WTC11 (cell line): ENCODE measurements at regions not wholly inside any gene's neighbourhood (a gene's known extent, or its start where the extent isn't known, plus 50 kb on each side); places are given as distances from the start of the nearest gene placed in this dataset.
"Not testable (repeated sequence)": the region's sequence is repeated elsewhere in the genome, so short reads cannot be mapped to it uniquely, and the experiment has no call there.

Experiments
- CREM ChIP-seq: sonication (generic); formaldehyde crosslinking; IDR thresholded peaks from 2 replicates; pipeline ENCODE4 v1.8.1; 2022; ENCODE audit warnings: mild to moderate bottlenecking, missing genetic modification reagents, moderate library complexity
- CTCF ChIP-seq: fragments of 200-600 bp; IDR thresholded peaks from 2 replicates; pipeline ENCODE4 v1.8.0; 2022; ENCODE audit warnings: antibody characterized with exemption
- ESRRA ChIP-seq: sonication (generic); formaldehyde crosslinking; IDR thresholded peaks from 2 replicates; pipeline ENCODE4 v1.8.1; 2022; ENCODE audit warnings: mild to moderate bottlenecking, missing genetic modification reagents, borderline replicate concordance
- ETV6 ChIP-seq: sonication (generic); formaldehyde crosslinking; IDR thresholded peaks from 2 replicates; pipeline ENCODE4 v1.8.1; 2022; ENCODE audit warnings: mild to moderate bottlenecking, missing genetic modification reagents
- FOXP1 ChIP-seq: sonication (generic); formaldehyde crosslinking; IDR thresholded peaks from 2 replicates; pipeline ENCODE4 v1.8.0; 2022; ENCODE audit warnings: missing genetic modification reagents, mild to moderate bottlenecking, moderate library complexity, borderline replicate concordance
- JUN ChIP-seq: sonication (generic); formaldehyde crosslinking; IDR thresholded peaks from 2 replicates; pipeline ENCODE4 v1.8.0; 2023; ENCODE audit warnings: mild to moderate bottlenecking, missing genetic modification reagents
- MXD4 ChIP-seq: fragments of 250-450 bp; sonication (Bioruptor Pico); IDR thresholded peaks from 2 replicates; pipeline ENCODE4 v1.8.0; 2021; ENCODE audit warnings: mild to moderate bottlenecking, moderate library complexity, borderline replicate concordance
- SMAD3 ChIP-seq: sonication (generic); formaldehyde crosslinking; IDR thresholded peaks from 2 replicates; pipeline ENCODE4 v1.8.0; 2022; ENCODE audit warnings: missing genetic modification reagents, mild to moderate bottlenecking, borderline replicate concordance
- SOX15 ChIP-seq: fragments of 250-450 bp; sonication (Bioruptor Pico); IDR thresholded peaks from 2 replicates; pipeline ENCODE4 v1.9.0; 2021; ENCODE audit warnings: mild to moderate bottlenecking
- TCF7 ChIP-seq: sonication (generic); formaldehyde crosslinking; IDR thresholded peaks from 2 replicates; pipeline ENCODE4 v1.8.0; 2022; ENCODE audit warnings: mild to moderate bottlenecking, low read depth, missing genetic modification reagents, moderate library complexity
- ZNF232 ChIP-seq: sonication (generic); formaldehyde crosslinking; IDR thresholded peaks from 2 replicates; pipeline ENCODE4 v1.8.0; 2022; ENCODE audit warnings: mild to moderate bottlenecking, missing genetic modification reagents
- TF ChIP-seq, protein P1 (sequence below): sonication (generic); formaldehyde crosslinking; IDR thresholded peaks from 2 replicates; pipeline ENCODE4 v1.8.0; 2022; ENCODE audit warnings: mild to moderate bottlenecking, missing genetic modification reagents
- TF ChIP-seq, protein P2 (sequence below): sonication (generic); formaldehyde crosslinking; conservative IDR thresholded peaks from 2 replicates; pipeline ENCODE4 v1.8.1; 2022; ENCODE audit warnings: mild to moderate bottlenecking, missing genetic modification reagents

DNA sequence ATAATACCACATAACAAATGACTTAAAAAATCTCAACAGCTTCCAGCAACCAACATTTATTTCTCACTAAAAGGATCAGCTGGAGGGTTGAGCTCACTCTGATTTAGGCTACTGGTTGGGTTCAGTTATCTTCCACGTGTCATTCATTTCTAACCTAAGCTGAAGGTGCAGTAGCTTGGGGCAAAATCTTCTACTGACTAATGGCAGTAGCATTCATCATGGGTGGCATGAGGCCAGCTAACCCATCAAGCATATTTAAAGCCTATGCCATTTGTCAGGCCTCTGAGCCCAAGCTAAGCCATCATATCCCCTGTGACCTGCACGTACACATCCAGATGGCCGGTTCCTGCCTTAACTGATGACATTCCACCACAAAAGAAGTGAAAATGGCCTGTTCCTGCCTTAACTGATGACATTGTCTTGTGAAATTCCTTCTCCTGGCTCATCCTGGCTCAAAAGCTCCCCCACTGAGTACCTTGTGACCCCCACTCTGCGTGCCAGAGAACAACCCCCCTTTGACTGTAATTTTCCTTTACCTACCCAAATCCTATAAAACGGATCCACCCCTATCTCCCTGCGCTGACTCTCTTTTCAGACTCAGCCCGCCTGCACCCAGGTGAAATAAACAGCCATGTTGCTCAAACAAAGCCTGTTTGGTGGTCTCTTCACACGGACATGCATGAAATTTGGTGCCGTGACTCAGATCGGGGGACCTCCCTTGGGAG lies 324.7 kb upstream of the LMCD1 start:
- TF ChIP-seq, protein P1, sequence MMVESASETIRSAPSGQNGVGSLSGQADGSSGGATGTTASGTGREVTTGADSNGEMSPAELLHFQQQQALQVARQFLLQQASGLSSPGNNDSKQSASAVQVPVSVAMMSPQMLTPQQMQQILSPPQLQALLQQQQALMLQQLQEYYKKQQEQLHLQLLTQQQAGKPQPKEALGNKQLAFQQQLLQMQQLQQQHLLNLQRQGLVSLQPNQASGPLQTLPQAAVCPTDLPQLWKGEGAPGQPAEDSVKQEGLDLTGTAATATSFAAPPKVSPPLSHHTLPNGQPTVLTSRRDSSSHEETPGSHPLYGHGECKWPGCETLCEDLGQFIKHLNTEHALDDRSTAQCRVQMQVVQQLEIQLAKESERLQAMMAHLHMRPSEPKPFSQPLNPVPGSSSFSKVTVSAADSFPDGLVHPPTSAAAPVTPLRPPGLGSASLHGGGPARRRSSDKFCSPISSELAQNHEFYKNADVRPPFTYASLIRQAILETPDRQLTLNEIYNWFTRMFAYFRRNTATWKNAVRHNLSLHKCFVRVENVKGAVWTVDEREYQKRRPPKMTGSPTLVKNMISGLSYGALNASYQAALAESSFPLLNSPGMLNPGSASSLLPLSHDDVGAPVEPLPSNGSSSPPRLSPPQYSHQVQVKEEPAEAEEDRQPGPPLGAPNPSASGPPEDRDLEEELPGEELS (CRISPR knock-in tag), result not testable (repeated sequence)
- TF ChIP-seq SOX15 (CRISPR knock-in tag); CTCF; ESRRA (CRISPR knock-in tag); MXD4 (CRISPR knock-in tag); ETV6; ZNF232 (CRISPR knock-in tag); TCF7 (CRISPR knock-in tag); FOXP1 (CRISPR knock-in tag); CREM (CRISPR knock-in tag); JUN; SMAD3: not testable (repeated sequence)
- TF ChIP-seq, protein P2, sequence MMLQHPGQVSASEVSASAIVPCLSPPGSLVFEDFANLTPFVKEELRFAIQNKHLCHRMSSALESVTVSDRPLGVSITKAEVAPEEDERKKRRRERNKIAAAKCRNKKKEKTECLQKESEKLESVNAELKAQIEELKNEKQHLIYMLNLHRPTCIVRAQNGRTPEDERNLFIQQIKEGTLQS (CRISPR knock-in tag), result not testable (repeated sequence)
